ENCODE measurements at regions not wholly inside any gene's neighbourhood (a gene's known extent, or its start where the extent isn't known, plus 50 kb on each side); places are given as distances from the start of the nearest gene placed in this dataset.

- no peak for TF ChIP-seq CTCF (IDR thresholded peaks at IDR 0.05; ENCODE audit: poor library complexity)
- no peak for TF ChIP-seq EZH2 (IDR thresholded peaks at IDR 0.05; ENCODE audit: borderline replicate concordance)
- no peak for TF ChIP-seq EZH2phosphoT487 (IDR thresholded peaks at IDR 0.05; ENCODE audit: low read depth, severe bottlenecking, unreplicated experiment)
These were observed 264.1 kb downstream of the CBLN1 start for GRCh38 chr16:49017501-49017900.

All from hepatocyte (in vitro differentiated cells).